ENCODE measurements at regions not wholly inside any gene's neighbourhood (a gene's known extent, or its start where the extent isn't known, plus 50 kb on each side); places are given as distances from the start of the nearest gene placed in this dataset.
"Not testable (repeated sequence)": the region's sequence is repeated elsewhere in the genome, so short reads cannot be mapped to it uniquely, and the experiment has no call there.

DNA sequence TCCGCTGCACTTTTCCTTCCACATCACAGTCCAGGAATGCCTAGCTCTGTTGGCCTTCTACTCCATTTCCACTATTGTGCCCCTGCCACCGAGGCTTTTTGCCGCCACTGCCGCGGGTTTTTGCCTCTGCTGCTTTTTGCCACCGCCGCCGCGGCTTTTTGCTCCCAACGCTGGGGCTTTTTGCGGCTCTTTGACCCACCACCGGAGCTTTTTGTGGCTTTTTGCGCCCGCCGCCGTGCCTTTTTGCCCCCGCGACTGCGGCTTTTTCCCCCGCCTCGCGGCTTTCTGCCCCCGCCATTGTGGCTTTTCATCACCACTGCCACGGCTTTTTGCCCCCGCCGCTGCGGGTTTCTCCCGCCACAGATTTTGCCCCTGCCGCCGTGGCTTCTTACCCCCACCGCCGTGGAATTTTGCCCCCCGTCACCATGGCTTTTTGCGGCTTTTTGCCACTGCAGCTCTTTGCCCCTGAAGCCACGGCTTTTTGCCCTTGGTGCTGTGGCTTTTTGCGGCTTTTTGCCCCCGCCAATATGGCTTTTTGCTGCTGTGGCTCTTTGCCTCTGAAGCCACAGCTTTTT lies 2798.7 kb upstream of the TEKT4 start:
- Histone ChIP-seq H3K4me1 (no peaks in the 10 kb centered on the region), H3K27me3 (ENCODE audit: low read depth) (peaks cover 50% of the 10 kb centered on the region), H3K4me3 (no peak overlapping the region), H3K36me3 (no peaks in the 10 kb centered on the region), H3K9me3 (replicated peaks) (no peaks in the 10 kb centered on the region), H3K27ac (replicated peaks) (no peak overlapping the region)
- intact Hi-C loops (cut with micrococcal nuclease): no loop called here
- DNase-seq: no peak
- TF ChIP-seq, protein P1, sequence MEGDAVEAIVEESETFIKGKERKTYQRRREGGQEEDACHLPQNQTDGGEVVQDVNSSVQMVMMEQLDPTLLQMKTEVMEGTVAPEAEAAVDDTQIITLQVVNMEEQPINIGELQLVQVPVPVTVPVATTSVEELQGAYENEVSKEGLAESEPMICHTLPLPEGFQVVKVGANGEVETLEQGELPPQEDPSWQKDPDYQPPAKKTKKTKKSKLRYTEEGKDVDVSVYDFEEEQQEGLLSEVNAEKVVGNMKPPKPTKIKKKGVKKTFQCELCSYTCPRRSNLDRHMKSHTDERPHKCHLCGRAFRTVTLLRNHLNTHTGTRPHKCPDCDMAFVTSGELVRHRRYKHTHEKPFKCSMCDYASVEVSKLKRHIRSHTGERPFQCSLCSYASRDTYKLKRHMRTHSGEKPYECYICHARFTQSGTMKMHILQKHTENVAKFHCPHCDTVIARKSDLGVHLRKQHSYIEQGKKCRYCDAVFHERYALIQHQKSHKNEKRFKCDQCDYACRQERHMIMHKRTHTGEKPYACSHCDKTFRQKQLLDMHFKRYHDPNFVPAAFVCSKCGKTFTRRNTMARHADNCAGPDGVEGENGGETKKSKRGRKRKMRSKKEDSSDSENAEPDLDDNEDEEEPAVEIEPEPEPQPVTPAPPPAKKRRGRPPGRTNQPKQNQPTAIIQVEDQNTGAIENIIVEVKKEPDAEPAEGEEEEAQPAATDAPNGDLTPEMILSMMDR (IDR thresholded peaks at IDR 0.05; ENCODE audit: borderline replicate concordance): no peak

DNA sequence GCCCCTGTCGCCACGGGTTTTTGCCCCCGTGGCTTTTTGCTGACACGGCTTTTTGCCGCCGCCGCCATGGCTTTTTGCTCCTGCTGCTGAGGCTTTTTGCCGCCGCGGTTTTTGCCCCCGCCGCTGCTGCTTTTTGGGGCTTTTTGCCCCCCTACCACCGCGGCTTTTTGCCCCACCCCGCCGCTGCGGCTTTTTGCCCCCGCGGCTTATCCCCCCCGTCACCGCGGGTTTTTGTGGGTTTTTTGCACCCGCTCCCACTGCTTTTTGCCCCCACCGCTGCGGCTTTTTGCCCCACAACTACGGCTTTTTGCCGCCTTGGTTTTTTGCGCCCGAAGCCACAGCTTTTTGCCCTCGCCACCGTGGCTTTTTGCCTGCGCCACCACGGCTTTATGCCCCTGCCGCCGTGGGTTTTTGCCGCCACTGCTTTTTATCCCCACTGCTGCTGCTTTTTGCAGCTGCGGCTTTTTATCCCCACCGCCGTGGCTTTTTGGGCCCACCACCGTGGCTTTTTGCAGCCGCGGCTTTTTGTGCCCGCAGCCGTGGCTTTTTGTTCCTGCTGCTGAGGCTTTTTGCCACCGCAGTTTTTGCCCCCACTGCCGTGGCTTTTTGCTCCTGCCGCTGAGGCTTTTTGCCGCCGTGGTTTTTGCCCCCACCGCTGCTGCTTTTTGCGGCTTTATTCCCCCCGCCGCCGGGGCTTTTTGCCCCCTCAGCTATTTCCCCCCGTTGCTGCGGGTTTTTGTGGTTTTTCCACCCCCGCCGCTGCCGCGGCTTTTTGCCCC lies 2798.0 kb upstream of the TEKT4 start:
- TF ChIP-seq, protein P1 (IDR thresholded peaks at IDR 0.05; ENCODE audit: borderline replicate concordance): no peak
- H3K27me3 ChIP-seq (ENCODE audit: low read depth): peaks cover 56% of the 10 kb centered on the region
- H3K4me1 ChIP-seq: no peaks in the 10 kb centered on the region
- DNase-seq: no peak
- H3K9me3 ChIP-seq (replicated peaks): no peaks in the 10 kb centered on the region
- intact Hi-C loops (cut with micrococcal nuclease): no loop called here
- H3K36me3 ChIP-seq: no peaks in the 10 kb centered on the region
- H3K27ac ChIP-seq (replicated peaks): no peak overlapping the region
- H3K4me3 ChIP-seq: no peak overlapping the region

DNA sequence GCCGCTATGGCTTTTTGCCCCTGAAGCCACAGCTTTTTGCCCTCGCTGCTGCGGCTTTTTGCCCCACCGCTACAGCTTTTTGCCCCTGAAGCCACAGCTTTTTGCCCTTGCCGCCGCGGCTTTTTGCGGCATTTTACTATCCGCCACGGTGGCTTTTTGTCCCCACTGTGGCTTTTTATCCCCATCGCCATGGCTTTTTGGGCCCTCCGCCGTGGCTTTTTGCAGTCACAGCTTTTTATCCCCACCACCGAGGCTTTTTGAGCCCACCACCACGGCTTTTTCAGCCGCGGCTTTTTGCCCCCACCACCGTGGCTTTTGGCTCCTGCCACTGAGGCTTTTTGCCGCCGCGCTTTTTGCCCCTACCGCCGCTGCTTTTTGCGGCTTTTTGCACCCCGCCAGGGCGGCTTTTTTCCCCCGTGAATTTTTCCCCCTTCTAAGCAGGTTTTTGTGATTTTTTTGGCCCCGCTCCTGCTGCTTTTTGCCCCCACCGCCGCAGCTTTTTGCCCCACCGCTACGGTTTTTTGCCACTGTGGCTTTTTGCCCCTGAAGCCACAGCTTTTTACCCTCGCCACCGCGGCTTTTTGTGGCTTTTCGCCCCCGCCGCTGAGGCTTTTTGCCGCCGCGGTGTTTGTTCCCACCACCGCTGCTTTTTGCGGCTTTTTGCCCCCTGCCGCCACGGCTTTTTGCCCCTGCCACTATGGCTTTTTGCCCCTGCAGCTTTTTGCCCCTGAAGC lies 2797.2 kb upstream of the TEKT4 start:
- no peak for DNase-seq
- intact Hi-C loops (cut with micrococcal nuclease): no loop called here
- H3K27ac ChIP-seq (replicated peaks): no peak overlapping the region
- H3K4me1 ChIP-seq: no peaks in the 10 kb centered on the region
- H3K27me3 ChIP-seq (ENCODE audit: low read depth): peaks cover 61% of the 10 kb centered on the region
- no peak overlapping the region for H3K4me3 ChIP-seq
- TF ChIP-seq, protein P1 (IDR thresholded peaks at IDR 0.05; ENCODE audit: borderline replicate concordance): no peak
- no peaks in the 10 kb centered on the region for H3K36me3 ChIP-seq
- no peaks in the 10 kb centered on the region for H3K9me3 ChIP-seq (replicated peaks)

DNA sequence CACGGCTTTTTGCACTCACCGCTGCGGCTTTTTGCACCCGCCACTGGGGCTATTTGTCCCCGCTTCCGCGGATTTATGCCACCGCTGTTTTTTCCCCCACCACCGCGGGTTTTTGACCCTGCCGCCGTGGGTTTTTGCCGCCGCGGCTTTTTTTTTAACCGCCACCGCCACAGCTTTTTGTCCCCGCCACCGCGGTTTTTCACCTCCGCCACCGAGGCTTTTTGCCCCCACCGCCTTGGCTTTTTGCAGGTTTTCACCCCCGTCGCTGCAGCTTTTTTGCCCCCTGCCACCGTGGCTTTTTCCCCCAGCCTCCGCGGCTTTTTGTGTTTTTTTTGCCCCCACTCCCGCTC lies 2796.7 kb upstream of the TEKT4 start:
- Histone ChIP-seq H3K36me3 (no peaks in the 10 kb centered on the region), H3K4me1 (no peaks in the 10 kb centered on the region), H3K27ac (replicated peaks) (no peak overlapping the region), H3K27me3 (ENCODE audit: low read depth) (peaks cover 61% of the 10 kb centered on the region), H3K4me3 (no peak overlapping the region), H3K9me3 (replicated peaks) (no peaks in the 10 kb centered on the region)
- DNase-seq: no peak
- TF ChIP-seq, protein P1 (IDR thresholded peaks at IDR 0.05; ENCODE audit: borderline replicate concordance): no peak
- intact Hi-C loops (cut with micrococcal nuclease): no loop called here

DNA sequence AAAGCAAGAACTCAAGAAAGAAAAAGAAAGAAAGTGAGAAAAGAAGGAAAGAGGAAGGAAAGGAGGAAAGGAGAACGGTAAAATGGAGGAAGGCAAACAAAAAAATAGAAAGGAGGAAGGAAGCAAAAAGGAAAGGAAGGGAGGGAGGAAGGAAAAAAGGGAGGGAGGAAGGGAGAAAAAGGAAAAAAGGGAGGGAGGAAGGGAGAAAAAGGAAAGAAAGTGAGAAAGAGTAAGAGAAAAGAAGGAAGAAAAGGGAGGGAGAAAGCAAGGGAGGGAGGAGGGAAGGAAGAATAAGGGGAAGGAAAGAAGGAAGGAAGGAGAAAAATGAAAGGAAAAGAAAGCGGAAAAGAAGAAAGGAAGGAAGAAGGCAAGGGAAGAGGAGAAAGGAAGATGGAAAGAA lies 2795.9 kb upstream of the TEKT4 start:
- intact Hi-C loops (cut with micrococcal nuclease): not testable (repeated sequence)

More for the DNA sequence above, 2795.9 kb upstream of the TEKT4 start:
- H3K27ac ChIP-seq (replicated peaks); DNase-seq; H3K4me1 ChIP-seq; H3K9me3 ChIP-seq (replicated peaks); H3K4me3 ChIP-seq; H3K36me3 ChIP-seq: not testable (repeated sequence)
- peaks cover 61% of the 10 kb centered on the region for H3K27me3 ChIP-seq (ENCODE audit: low read depth)

Measured in left ventricle myocardium inferior (tissue), 1 donor.